WTC11 (cell line): ENCODE measurements at regions not wholly inside any gene's neighbourhood (a gene's known extent, or its start where the extent isn't known, plus 50 kb on each side); places are given as distances from the start of the nearest gene placed in this dataset.

ENCODE experiments used
- ATAC-seq: fragments of 200-7000 bp; cut with Tn5 transposase; 2 replicates; pipeline ENCODE4 v1.10.0; 2021; ENCODE audit warnings: mild to moderate bottlenecking, moderate library complexity
- CTCF ChIA-PET: fragments of 300-600 bp; sonication (Branson Sonifier 250); formaldehyde crosslinking; loops from one replicate; lab custom pipeline; 2021; ENCODE audit warnings: antibody characterized with exemption; lab: Charles Lee
- POLR2A ChIA-PET: fragments of 350-600 bp; sonication (Branson Sonifier 250); formaldehyde crosslinking; loops from one replicate; lab custom pipeline; 2021; ENCODE audit warnings: antibody characterized with exemption; lab: Charles Lee
- DNase-seq: peaks from one replicate; pipeline ENCODE4 v3.0.0; 2021; ENCODE audit warnings: low spot score
- H3K27ac Mint-ChIP-seq: 2 replicates; pipeline ENCODE4 v1.8.0; 2021; ENCODE audit warnings: mixed read lengths
- H3K27me3 Mint-ChIP-seq: 2 replicates; pipeline ENCODE4 v1.8.0; 2021; ENCODE audit warnings: low read depth, mild to moderate bottlenecking, moderate library complexity, mixed read lengths
- H3K36me3 Mint-ChIP-seq: 2 replicates; pipeline ENCODE4 v1.8.0; 2021; ENCODE audit warnings: mixed read lengths
- H3K4me1 Mint-ChIP-seq: 2 replicates; pipeline ENCODE4 v1.8.0; 2022; ENCODE audit warnings: mixed read lengths
- H3K4me3 Mint-ChIP-seq: 2 replicates; pipeline ENCODE4 v1.8.0; 2021; ENCODE audit warnings: mild to moderate bottlenecking, moderate library complexity, mixed read lengths
- H3K9me3 Mint-ChIP-seq: 2 replicates; pipeline ENCODE4 v1.8.0; 2021; ENCODE audit warnings: mixed read lengths
- ATF1 ChIP-seq: sonication (generic); formaldehyde crosslinking; IDR thresholded peaks from 2 replicates; pipeline ENCODE4 v1.8.1; 2023; ENCODE audit warnings: mild to moderate bottlenecking, moderate library complexity, missing genetic modification reagents
- CREB1 ChIP-seq: sonication (generic); formaldehyde crosslinking; IDR thresholded peaks from 2 replicates; pipeline ENCODE4 v1.8.0; 2023; ENCODE audit warnings: mild to moderate bottlenecking, missing genetic modification reagents
- ETV6 ChIP-seq: sonication (generic); formaldehyde crosslinking; IDR thresholded peaks from 2 replicates; pipeline ENCODE4 v1.8.1; 2022; ENCODE audit warnings: mild to moderate bottlenecking, missing genetic modification reagents
- GRHL2 ChIP-seq: fragments of 250-450 bp; sonication (Bioruptor Pico); IDR thresholded peaks from 2 replicates; pipeline ENCODE4 v1.8.0; 2022; ENCODE audit warnings: mild to moderate bottlenecking, moderate library complexity; ENCODE audit not compliant: insufficient replicate concordance, severe bottlenecking
- JAZF1 ChIP-seq: fragments of 250-450 bp; sonication (Bioruptor Pico); IDR thresholded peaks from 2 replicates; pipeline ENCODE4 v1.9.0; 2021; ENCODE audit warnings: moderate library complexity, mild to moderate bottlenecking, inconsistent platforms
- MYBL2 ChIP-seq: sonication (generic); formaldehyde crosslinking; IDR thresholded peaks from 2 replicates; pipeline ENCODE4 v1.8.1; 2023; ENCODE audit warnings: mild to moderate bottlenecking, moderate library complexity, missing genetic modification reagents
- RELA ChIP-seq: sonication (generic); formaldehyde crosslinking; IDR thresholded peaks from 2 replicates; pipeline ENCODE4 v1.8.1; 2022; ENCODE audit warnings: missing genetic modification reagents, mild to moderate bottlenecking, borderline replicate concordance
- SP1 ChIP-seq: sonication (generic); formaldehyde crosslinking; conservative IDR thresholded peaks from 2 replicates; pipeline ENCODE4 v1.8.1; 2022; ENCODE audit warnings: missing genetic modification reagents
- ZNF232 ChIP-seq: sonication (generic); formaldehyde crosslinking; IDR thresholded peaks from 2 replicates; pipeline ENCODE4 v1.8.0; 2022; ENCODE audit warnings: mild to moderate bottlenecking, missing genetic modification reagents
- TF ChIP-seq, protein P1 (sequence below): sonication (generic); formaldehyde crosslinking; IDR thresholded peaks from 2 replicates; pipeline ENCODE4 v1.8.1; 2022; ENCODE audit warnings: mild to moderate bottlenecking, missing genetic modification reagents, moderate library complexity, borderline replicate concordance
- TF ChIP-seq, protein P2 (sequence below): sonication (generic); formaldehyde crosslinking; IDR thresholded peaks from 2 replicates; pipeline ENCODE4 v1.8.1; 2023; ENCODE audit warnings: mild to moderate bottlenecking, missing genetic modification reagents
- TF ChIP-seq, protein P3 (sequence below): sonication (generic); formaldehyde crosslinking; IDR thresholded peaks from 2 replicates; pipeline ENCODE4 v1.8.0; 2022; ENCODE audit warnings: mild to moderate bottlenecking, missing genetic modification reagents
- TF ChIP-seq, protein P4 (sequence below): sonication (generic); formaldehyde crosslinking; IDR thresholded peaks from 2 replicates; pipeline ENCODE4 v1.8.1; 2022; ENCODE audit warnings: mild to moderate bottlenecking, moderate library complexity, missing genetic modification reagents
- TF ChIP-seq, protein P5 (sequence below): sonication (generic); formaldehyde crosslinking; IDR thresholded peaks from 2 replicates; pipeline ENCODE4 v1.8.0; 2022; ENCODE audit warnings: mild to moderate bottlenecking, missing genetic modification reagents
- TF ChIP-seq, protein P6 (sequence below): sonication (generic); formaldehyde crosslinking; conservative IDR thresholded peaks from 2 replicates; pipeline ENCODE4 v1.8.1; 2023; ENCODE audit warnings: mild to moderate bottlenecking, low read depth, missing genetic modification reagents, moderate library complexity
- TF ChIP-seq, protein P7 (sequence below): sonication (generic); formaldehyde crosslinking; IDR thresholded peaks from 2 replicates; pipeline ENCODE4 v1.8.1; 2023; ENCODE audit warnings: mild to moderate bottlenecking, missing genetic modification reagents, moderate library complexity
- TF ChIP-seq, protein P8 (sequence below): sonication (generic); formaldehyde crosslinking; IDR thresholded peaks from 2 replicates; pipeline ENCODE4 v1.8.1; 2022; ENCODE audit warnings: missing genetic modification reagents, borderline replicate concordance
- TF ChIP-seq, protein P9 (sequence below): sonication (generic); formaldehyde crosslinking; conservative IDR thresholded peaks from 2 replicates; pipeline ENCODE4 v1.8.1; 2022; ENCODE audit warnings: mild to moderate bottlenecking, missing genetic modification reagents

DNA sequence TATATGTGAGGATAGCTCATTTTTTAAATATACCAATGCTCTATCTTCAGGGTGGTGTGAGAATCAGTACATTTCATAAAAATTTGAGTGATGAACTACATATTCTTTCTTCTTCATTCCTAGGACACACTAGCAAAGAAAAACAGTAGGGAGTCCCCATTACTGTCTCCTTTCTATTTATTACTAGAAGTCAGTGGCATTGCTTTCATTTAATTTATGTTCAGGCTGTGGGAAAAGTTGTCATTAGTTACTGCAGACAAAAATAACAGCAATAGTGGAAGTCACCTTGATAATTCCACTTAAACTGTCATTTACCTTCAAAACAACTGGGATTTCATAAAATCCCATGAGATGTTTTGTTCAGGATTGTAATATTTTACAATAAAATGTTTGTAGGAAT is 446.4 kb downstream of the GBE1 start:
- peaks cover 14% of the 10 kb centered on the region for H3K9me3 Mint-ChIP-seq
- H3K27ac Mint-ChIP-seq, result no peak overlapping the region
- no peak overlapping the region for H3K4me3 Mint-ChIP-seq
- ChIA-PET POLR2A (no interaction called here), CTCF (interaction anchor here (1.5 kb wide), 1 partner anchor 13 kb away, joined by 5 read pairs; no protein-coding TSS in a partner anchor)
- no peak for ATAC-seq
- no peaks in the 10 kb centered on the region for H3K4me1 Mint-ChIP-seq
- H3K36me3 Mint-ChIP-seq, result no peaks in the 10 kb centered on the region
- TF ChIP-seq, protein P1, sequence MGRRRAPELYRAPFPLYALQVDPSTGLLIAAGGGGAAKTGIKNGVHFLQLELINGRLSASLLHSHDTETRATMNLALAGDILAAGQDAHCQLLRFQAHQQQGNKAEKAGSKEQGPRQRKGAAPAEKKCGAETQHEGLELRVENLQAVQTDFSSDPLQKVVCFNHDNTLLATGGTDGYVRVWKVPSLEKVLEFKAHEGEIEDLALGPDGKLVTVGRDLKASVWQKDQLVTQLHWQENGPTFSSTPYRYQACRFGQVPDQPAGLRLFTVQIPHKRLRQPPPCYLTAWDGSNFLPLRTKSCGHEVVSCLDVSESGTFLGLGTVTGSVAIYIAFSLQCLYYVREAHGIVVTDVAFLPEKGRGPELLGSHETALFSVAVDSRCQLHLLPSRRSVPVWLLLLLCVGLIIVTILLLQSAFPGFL (CRISPR knock-in tag), result no peak
- TF ChIP-seq CREB1 (CRISPR knock-in tag) (no peak), MYBL2 (CRISPR knock-in tag) (no peak), RELA (CRISPR knock-in tag) (no peak), ETV6 (CRISPR knock-in tag) (no peak), ZNF232 (CRISPR knock-in tag) (no peak), SP1 (CRISPR knock-in tag) (no peak), JAZF1 (no peak), ATF1 (CRISPR knock-in tag) (no peak), GRHL2 (CRISPR knock-in tag) (no peak)
- TF ChIP-seq, protein P2, sequence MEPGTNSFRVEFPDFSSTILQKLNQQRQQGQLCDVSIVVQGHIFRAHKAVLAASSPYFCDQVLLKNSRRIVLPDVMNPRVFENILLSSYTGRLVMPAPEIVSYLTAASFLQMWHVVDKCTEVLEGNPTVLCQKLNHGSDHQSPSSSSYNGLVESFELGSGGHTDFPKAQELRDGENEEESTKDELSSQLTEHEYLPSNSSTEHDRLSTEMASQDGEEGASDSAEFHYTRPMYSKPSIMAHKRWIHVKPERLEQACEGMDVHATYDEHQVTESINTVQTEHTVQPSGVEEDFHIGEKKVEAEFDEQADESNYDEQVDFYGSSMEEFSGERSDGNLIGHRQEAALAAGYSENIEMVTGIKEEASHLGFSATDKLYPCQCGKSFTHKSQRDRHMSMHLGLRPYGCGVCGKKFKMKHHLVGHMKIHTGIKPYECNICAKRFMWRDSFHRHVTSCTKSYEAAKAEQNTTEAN (CRISPR knock-in tag), result no peak
- TF ChIP-seq, protein P3, sequence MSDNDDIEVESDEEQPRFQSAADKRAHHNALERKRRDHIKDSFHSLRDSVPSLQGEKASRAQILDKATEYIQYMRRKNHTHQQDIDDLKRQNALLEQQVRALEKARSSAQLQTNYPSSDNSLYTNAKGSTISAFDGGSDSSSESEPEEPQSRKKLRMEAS, result no peak
- TF ChIP-seq, protein P4, sequence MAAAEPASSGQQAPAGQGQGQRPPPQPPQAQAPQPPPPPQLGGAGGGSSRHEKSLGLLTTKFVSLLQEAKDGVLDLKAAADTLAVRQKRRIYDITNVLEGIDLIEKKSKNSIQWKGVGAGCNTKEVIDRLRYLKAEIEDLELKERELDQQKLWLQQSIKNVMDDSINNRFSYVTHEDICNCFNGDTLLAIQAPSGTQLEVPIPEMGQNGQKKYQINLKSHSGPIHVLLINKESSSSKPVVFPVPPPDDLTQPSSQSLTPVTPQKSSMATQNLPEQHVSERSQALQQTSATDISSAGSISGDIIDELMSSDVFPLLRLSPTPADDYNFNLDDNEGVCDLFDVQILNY (CRISPR knock-in tag), result no peak
- TF ChIP-seq, protein P5, sequence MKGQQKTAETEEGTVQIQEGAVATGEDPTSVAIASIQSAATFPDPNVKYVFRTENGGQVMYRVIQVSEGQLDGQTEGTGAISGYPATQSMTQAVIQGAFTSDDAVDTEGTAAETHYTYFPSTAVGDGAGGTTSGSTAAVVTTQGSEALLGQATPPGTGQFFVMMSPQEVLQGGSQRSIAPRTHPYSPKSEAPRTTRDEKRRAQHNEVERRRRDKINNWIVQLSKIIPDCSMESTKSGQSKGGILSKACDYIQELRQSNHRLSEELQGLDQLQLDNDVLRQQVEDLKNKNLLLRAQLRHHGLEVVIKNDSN (CRISPR knock-in tag), result no peak
- TF ChIP-seq, protein P6, sequence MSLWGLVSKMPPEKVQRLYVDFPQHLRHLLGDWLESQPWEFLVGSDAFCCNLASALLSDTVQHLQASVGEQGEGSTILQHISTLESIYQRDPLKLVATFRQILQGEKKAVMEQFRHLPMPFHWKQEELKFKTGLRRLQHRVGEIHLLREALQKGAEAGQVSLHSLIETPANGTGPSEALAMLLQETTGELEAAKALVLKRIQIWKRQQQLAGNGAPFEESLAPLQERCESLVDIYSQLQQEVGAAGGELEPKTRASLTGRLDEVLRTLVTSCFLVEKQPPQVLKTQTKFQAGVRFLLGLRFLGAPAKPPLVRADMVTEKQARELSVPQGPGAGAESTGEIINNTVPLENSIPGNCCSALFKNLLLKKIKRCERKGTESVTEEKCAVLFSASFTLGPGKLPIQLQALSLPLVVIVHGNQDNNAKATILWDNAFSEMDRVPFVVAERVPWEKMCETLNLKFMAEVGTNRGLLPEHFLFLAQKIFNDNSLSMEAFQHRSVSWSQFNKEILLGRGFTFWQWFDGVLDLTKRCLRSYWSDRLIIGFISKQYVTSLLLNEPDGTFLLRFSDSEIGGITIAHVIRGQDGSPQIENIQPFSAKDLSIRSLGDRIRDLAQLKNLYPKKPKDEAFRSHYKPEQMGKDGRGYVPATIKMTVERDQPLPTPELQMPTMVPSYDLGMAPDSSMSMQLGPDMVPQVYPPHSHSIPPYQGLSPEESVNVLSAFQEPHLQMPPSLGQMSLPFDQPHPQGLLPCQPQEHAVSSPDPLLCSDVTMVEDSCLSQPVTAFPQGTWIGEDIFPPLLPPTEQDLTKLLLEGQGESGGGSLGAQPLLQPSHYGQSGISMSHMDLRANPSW, result no peak
- TF ChIP-seq, protein P7, sequence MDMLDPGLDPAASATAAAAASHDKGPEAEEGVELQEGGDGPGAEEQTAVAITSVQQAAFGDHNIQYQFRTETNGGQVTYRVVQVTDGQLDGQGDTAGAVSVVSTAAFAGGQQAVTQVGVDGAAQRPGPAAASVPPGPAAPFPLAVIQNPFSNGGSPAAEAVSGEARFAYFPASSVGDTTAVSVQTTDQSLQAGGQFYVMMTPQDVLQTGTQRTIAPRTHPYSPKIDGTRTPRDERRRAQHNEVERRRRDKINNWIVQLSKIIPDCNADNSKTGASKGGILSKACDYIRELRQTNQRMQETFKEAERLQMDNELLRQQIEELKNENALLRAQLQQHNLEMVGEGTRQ, result no peak
- DNase-seq, result no peak
- peaks cover 2% of the 10 kb centered on the region; the same call in 1 of the 2 replicates for H3K27me3 Mint-ChIP-seq

DNA sequence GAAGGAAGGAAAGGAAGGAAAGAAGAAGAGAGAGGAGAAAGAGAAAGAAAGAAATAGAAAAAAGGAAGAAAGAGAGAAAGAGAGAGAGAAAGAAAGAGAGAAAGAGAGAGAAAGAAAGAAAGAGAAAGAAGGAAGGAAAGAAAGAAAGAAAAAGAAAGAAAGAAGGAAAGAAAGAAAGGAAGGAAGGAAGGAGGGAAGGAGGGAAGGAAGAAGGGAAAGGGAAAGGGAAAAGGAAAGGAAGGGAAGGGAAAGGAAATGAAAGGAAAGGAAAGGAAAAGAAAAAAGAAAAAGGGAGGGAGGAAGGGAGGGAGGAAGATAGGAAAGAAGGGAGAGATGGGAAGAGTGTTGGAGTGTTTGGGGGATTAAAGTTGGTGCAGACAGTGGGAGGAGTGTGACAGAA is 450.1 kb downstream of the GBE1 start:
- DNase-seq, result no peak
- POLR2A ChIA-PET, result no interaction called here
- no peaks in the 10 kb centered on the region for H3K36me3 Mint-ChIP-seq
- no peak overlapping the region for H3K27ac Mint-ChIP-seq
- CTCF ChIA-PET, result no interaction called here
- no peaks in the 10 kb centered on the region for H3K4me1 Mint-ChIP-seq
- TF ChIP-seq, protein P8, sequence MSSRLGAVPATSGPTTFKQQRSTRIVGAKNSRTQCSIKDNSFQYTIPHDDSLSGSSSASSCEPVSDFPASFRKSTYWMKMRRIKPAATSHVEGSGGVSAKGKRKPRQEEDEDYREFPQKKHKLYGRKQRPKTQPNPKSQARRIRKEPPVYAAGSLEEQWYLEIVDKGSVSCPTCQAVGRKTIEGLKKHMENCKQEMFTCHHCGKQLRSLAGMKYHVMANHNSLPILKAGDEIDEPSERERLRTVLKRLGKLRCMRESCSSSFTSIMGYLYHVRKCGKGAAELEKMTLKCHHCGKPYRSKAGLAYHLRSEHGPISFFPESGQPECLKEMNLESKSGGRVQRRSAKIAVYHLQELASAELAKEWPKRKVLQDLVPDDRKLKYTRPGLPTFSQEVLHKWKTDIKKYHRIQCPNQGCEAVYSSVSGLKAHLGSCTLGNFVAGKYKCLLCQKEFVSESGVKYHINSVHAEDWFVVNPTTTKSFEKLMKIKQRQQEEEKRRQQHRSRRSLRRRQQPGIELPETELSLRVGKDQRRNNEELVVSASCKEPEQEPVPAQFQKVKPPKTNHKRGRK, result peak; percentile 78; the same call in 1 of the 2 replicates
- TF ChIP-seq, protein P9, sequence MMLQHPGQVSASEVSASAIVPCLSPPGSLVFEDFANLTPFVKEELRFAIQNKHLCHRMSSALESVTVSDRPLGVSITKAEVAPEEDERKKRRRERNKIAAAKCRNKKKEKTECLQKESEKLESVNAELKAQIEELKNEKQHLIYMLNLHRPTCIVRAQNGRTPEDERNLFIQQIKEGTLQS (CRISPR knock-in tag), result no peak
- ATAC-seq, result no peak
- no peak overlapping the region for H3K4me3 Mint-ChIP-seq
- peaks cover 12% of the 10 kb centered on the region for H3K9me3 Mint-ChIP-seq
- peaks cover 2% of the 10 kb centered on the region; the same call in 1 of the 2 replicates for H3K27me3 Mint-ChIP-seq
